ENCODE measurements at regions not wholly inside any gene's neighbourhood (a gene's known extent, or its start where the extent isn't known, plus 50 kb on each side); places are given as distances from the start of the nearest gene placed in this dataset.

GRCh38 chr3:5750091-5750490 lies 562.6 kb downstream of the EDEM1 start:
- no peaks in the 10 kb centered on the region for H3F3A ChIP-seq (ENCODE audit: insufficient read depth, low read length, poor library complexity, severe bottlenecking)
- H3K27me3 ChIP-seq (ENCODE audit: insufficient read depth, low read depth, low read length), result no peaks in the 10 kb centered on the region
- TF ChIP-seq EZH2 (IDR thresholded peaks at IDR 0.05; ENCODE audit: borderline replicate concordance, insufficient read depth, low read length, poor library complexity, severe bottlenecking) (no peak), POLR2AphosphoS5 (IDR thresholded peaks at IDR 0.05) (no peak), REST (IDR thresholded peaks at IDR 0.05; ENCODE audit: borderline replicate concordance) (no peak), RAD21 (conservative IDR thresholded peaks at IDR 0.05) (no peak), CTCF (IDR thresholded peaks at IDR 0.05; ENCODE audit: poor library complexity, severe bottlenecking) (no peak), EP300 (conservative IDR thresholded peaks at IDR 0.05; ENCODE audit: poor library complexity, severe bottlenecking) (no peak), TAF1 (IDR thresholded peaks at IDR 0.05; ENCODE audit: low read depth) (no peak), SMC3 (conservative IDR thresholded peaks at IDR 0.05; ENCODE audit: poor library complexity) (no peak), MXI1 (conservative IDR thresholded peaks at IDR 0.05; ENCODE audit: poor library complexity, severe bottlenecking) (no peak)
- H3K9me3 ChIP-seq (ENCODE audit: low read length), result no peaks in the 10 kb centered on the region
- no peaks in the 10 kb centered on the region for H3K36me3 ChIP-seq (ENCODE audit: insufficient read depth, low read length)
- no peak overlapping the region for H3K9ac ChIP-seq (ENCODE audit: low read length)
- no peak overlapping the region for H3K4me2 ChIP-seq (ENCODE audit: low read length)
- H3K4me3 ChIP-seq (ENCODE audit: low read length), result no peak overlapping the region
- no peaks in the 10 kb centered on the region for H4K20me1 ChIP-seq (ENCODE audit: insufficient read depth)
- no peak overlapping the region for H2AFZ ChIP-seq (ENCODE audit: low read depth, low read length)
- no peak overlapping the region for H3K27ac ChIP-seq (ENCODE audit: low read length)
- no peaks in the 10 kb centered on the region for H3K9me2 ChIP-seq (ENCODE audit: insufficient read depth, low read length)
- H3K79me2 ChIP-seq (replicated peaks; ENCODE audit: insufficient read depth, low read length), result no peaks in the 10 kb centered on the region

- H2AFZ ChIP-seq (ENCODE audit: low read depth, low read length), result no peak overlapping the region
- TF ChIP-seq MXI1 (conservative IDR thresholded peaks at IDR 0.05; ENCODE audit: poor library complexity, severe bottlenecking) (no peak), RAD21 (conservative IDR thresholded peaks at IDR 0.05) (no peak), SMC3 (conservative IDR thresholded peaks at IDR 0.05; ENCODE audit: poor library complexity) (no peak), TAF1 (IDR thresholded peaks at IDR 0.05; ENCODE audit: low read depth) (no peak), EZH2 (IDR thresholded peaks at IDR 0.05; ENCODE audit: borderline replicate concordance, insufficient read depth, low read length, poor library complexity, severe bottlenecking) (no peak), EP300 (conservative IDR thresholded peaks at IDR 0.05; ENCODE audit: poor library complexity, severe bottlenecking) (no peak), POLR2AphosphoS5 (IDR thresholded peaks at IDR 0.05) (no peak), CTCF (IDR thresholded peaks at IDR 0.05; ENCODE audit: poor library complexity, severe bottlenecking) (no peak), REST (IDR thresholded peaks at IDR 0.05; ENCODE audit: borderline replicate concordance) (no peak)
- H3K79me2 ChIP-seq (replicated peaks; ENCODE audit: insufficient read depth, low read length), result no peaks in the 10 kb centered on the region
- H3K36me3 ChIP-seq (ENCODE audit: insufficient read depth, low read length), result no peaks in the 10 kb centered on the region
- no peak overlapping the region for H3K9ac ChIP-seq (ENCODE audit: low read length)
- no peak overlapping the region for H3K4me2 ChIP-seq (ENCODE audit: low read length)
- H3K9me2 ChIP-seq (ENCODE audit: insufficient read depth, low read length), result no peaks in the 10 kb centered on the region
- no peaks in the 10 kb centered on the region for H3K9me3 ChIP-seq (ENCODE audit: low read length)
- H3K27me3 ChIP-seq (ENCODE audit: insufficient read depth, low read depth, low read length), result no peaks in the 10 kb centered on the region
- H3K4me3 ChIP-seq (ENCODE audit: low read length), result no peak overlapping the region
- H3F3A ChIP-seq (ENCODE audit: insufficient read depth, low read length, poor library complexity, severe bottlenecking), result no peaks in the 10 kb centered on the region
- H3K27ac ChIP-seq (ENCODE audit: low read length), result no peak overlapping the region
- no peaks in the 10 kb centered on the region for H4K20me1 ChIP-seq (ENCODE audit: insufficient read depth)
Observed at GRCh38 chr3:5750874-5751640, 563.5 kb downstream of the EDEM1 start.
